Superior temporal gyrus (tissue), 1 donor: ENCODE measurements at regions not wholly inside any gene's neighbourhood (a gene's known extent, or its start where the extent isn't known, plus 50 kb on each side); places are given as distances from the start of the nearest gene placed in this dataset.
A peak's percentile ranks its signal among the peaks of the same experiment; 100 is the strongest.
"Not testable (repeated sequence)": the region's sequence is repeated elsewhere in the genome, so short reads cannot be mapped to it uniquely, and the experiment has no call there.

ENCODE experiments used
- DNase-seq: peaks from one replicate; pipeline ENCODE4 v3.0.0-alpha.2; 2016; ENCODE audit errors: extremely low spot score

GRCh38 chr11:19627566-19627965, 85.1 kb upstream of the NAV2 start:
- no peak for DNase-seq

- peak; percentile 46 for DNase-seq
These were observed 87.2 kb upstream of the NAV2 start for GRCh38 chr11:19625438-19625837.

GRCh38 chr11:19617696-19618523, 94.7 kb upstream of the NAV2 start:
- DNase-seq = no peak

- no peak for DNase-seq
These were observed 97.1 kb upstream of the NAV2 start for GRCh38 chr11:19615341-19616183.

GRCh38 chr11:19614370-19614940, 98.2 kb upstream of the NAV2 start:
- no peak for DNase-seq

- not testable (repeated sequence) for DNase-seq
These were observed 100.6 kb upstream of the NAV2 start for GRCh38 chr11:19612025-19612424.

GRCh38 chr11:19607656-19608360, 104.8 kb upstream of the NAV2 start:
- DNase-seq = no peak

- DNase-seq = no peak
These were observed 105.6 kb upstream of the NAV2 start for GRCh38 chr11:19606856-19607655.

GRCh38 chr11:19605520-19606371, 106.9 kb upstream of the NAV2 start:
- no peak for DNase-seq

- DNase-seq = no peak
These were observed 107.8 kb upstream of the NAV2 start for GRCh38 chr11:19604679-19605375.

- DNase-seq = no peak
These were observed 108.9 kb upstream of the NAV2 start for GRCh38 chr11:19603771-19604170.

GRCh38 chr11:19602891-19603290, 109.7 kb upstream of the NAV2 start:
- no peak for DNase-seq

- no peak for DNase-seq
These were observed 110.2 kb upstream of the NAV2 start for GRCh38 chr11:19602406-19602805.

- DNase-seq = no peak
These were observed 111.4 kb upstream of the NAV2 start for GRCh38 chr11:19601235-19601634.

- no peak for DNase-seq
These were observed 113.0 kb upstream of the NAV2 start for GRCh38 chr11:19599681-19600080.

GRCh38 chr11:19598876-19599486, 113.7 kb upstream of the NAV2 start:
- DNase-seq = no peak

GRCh38 chr11:19598456-19598855, 114.2 kb upstream of the NAV2 start:
- DNase-seq = no peak

- DNase-seq = no peak
These were observed 114.8 kb upstream of the NAV2 start for GRCh38 chr11:19597876-19598275.

- no peak for DNase-seq
These were observed 115.4 kb upstream of the NAV2 start for GRCh38 chr11:19597206-19597605.
